ENCODE measurements at regions not wholly inside any gene's neighbourhood (a gene's known extent, or its start where the extent isn't known, plus 50 kb on each side); places are given as distances from the start of the nearest gene placed in this dataset.

DNA sequence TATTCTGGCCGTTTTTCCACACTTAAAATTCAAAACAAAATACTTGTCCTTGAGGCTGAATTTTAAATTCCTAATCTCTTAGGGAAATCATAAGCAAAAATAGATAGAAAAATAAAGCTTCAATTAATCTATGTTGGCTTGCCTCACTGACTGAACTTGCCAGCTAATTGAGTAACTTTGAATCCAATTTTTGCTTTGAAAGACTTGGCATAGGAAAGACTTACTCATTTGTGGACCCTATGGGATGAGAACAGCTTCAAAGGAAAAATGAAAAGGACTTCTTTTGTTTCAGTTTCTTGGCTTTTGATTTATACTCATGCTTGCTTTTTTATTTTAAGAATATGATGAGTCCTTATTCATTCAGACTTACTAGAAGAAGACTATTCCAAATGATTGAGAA is 370.7 kb upstream of the RARB start:
- intact Hi-C loops (cut with DNase I; ENCODE audit: low total_unique reads): no loop called here
- Histone ChIP-seq H3K4me3 (no peak overlapping the region), H3K4me1 (no peaks in the 10 kb centered on the region), H3K27me3 (no peaks in the 10 kb centered on the region), H3K9me3 (no peaks in the 10 kb centered on the region), H3K36me3 (no peaks in the 10 kb centered on the region), H3K27ac (no peak overlapping the region)
- no peak for DNase-seq
- no peak for TF ChIP-seq POLR2A (IDR thresholded peaks at IDR 0.05)
- TF ChIP-seq, protein P1, sequence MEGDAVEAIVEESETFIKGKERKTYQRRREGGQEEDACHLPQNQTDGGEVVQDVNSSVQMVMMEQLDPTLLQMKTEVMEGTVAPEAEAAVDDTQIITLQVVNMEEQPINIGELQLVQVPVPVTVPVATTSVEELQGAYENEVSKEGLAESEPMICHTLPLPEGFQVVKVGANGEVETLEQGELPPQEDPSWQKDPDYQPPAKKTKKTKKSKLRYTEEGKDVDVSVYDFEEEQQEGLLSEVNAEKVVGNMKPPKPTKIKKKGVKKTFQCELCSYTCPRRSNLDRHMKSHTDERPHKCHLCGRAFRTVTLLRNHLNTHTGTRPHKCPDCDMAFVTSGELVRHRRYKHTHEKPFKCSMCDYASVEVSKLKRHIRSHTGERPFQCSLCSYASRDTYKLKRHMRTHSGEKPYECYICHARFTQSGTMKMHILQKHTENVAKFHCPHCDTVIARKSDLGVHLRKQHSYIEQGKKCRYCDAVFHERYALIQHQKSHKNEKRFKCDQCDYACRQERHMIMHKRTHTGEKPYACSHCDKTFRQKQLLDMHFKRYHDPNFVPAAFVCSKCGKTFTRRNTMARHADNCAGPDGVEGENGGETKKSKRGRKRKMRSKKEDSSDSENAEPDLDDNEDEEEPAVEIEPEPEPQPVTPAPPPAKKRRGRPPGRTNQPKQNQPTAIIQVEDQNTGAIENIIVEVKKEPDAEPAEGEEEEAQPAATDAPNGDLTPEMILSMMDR (IDR thresholded peaks at IDR 0.05): no peak

DNA sequence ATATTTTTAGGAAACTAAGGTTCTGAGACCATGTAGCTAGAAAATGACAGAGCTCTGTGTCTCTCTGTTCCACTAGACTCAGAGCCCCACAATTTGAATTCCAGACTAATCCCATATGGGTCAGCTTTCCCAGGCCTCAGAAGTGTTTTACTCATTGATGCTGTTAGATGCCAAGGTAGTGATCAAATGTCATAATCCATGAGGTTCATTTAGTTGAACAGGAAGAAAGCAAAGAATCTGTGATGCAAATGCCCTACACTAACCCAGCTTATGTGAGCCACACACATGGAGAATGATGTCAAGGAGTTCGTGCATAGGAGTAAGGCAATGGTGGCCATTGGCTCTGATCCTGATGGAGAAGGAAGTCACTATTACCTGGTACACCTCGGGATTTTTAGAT is 363.4 kb upstream of the RARB start:
- DNase-seq: no peak
- intact Hi-C loops (cut with DNase I; ENCODE audit: low total_unique reads): no loop called here
- no peak overlapping the region for H3K4me3 ChIP-seq
- no peaks in the 10 kb centered on the region for H3K9me3 ChIP-seq
- H3K27ac ChIP-seq: no peak overlapping the region
- no peaks in the 10 kb centered on the region for H3K36me3 ChIP-seq
- no peaks in the 10 kb centered on the region for H3K27me3 ChIP-seq
- TF ChIP-seq, protein P1 (IDR thresholded peaks at IDR 0.05): no peak
- TF ChIP-seq POLR2A (IDR thresholded peaks at IDR 0.05): no peak
- no peaks in the 10 kb centered on the region for H3K4me1 ChIP-seq

DNA sequence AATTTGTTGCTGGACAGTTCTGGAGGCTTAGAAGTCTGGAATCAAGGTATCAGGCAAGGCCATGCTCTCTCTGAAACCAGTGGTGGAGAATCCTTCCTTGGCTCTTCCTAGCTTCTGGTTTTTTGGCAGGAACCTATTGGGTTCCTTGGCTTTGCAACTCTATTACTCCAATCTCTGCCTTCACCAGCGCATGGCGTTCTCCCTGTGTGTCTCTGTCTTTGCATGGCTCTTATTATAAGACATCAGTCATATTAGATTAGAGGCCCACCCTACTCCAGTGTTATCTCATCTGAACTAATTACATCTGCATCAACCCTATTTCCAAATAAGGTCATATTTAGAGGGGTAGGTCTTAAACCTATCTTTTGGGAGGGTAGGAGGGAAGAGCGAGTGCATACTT is 358.1 kb upstream of the RARB start:
- H3K4me1 ChIP-seq: no peaks in the 10 kb centered on the region
- intact Hi-C loops (cut with DNase I; ENCODE audit: low total_unique reads): no loop called here
- no peak for TF ChIP-seq POLR2A (IDR thresholded peaks at IDR 0.05)
- TF ChIP-seq, protein P1 (IDR thresholded peaks at IDR 0.05): no peak
- no peak for DNase-seq
- H3K4me3 ChIP-seq: no peak overlapping the region
- no peak overlapping the region for H3K27ac ChIP-seq
- H3K36me3 ChIP-seq: no peaks in the 10 kb centered on the region
- no peaks in the 10 kb centered on the region for H3K9me3 ChIP-seq
- no peaks in the 10 kb centered on the region for H3K27me3 ChIP-seq

DNA sequence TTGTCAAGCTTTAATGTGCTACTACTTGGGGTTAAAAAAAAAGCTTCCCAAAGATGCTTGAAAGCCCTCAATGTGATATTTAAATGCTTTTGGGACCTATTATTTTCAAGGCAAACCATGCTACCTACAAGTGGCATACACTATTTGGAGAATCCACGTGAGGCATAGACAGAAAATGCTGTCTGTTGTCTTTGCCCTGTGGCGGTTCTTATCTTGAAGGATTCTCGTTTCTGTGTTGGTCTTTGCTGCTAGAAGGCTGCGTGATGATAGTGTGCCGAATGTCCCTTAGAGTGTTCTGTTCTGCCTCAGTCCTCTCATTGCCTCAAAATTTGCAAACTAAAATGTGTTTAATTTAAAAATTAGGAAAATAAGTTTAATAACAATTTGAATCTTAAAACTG is 356.2 kb upstream of the RARB start:
- H3K27me3 ChIP-seq: no peaks in the 10 kb centered on the region
- no peak overlapping the region for H3K27ac ChIP-seq
- no peak for TF ChIP-seq POLR2A (IDR thresholded peaks at IDR 0.05)
- TF ChIP-seq, protein P1 (IDR thresholded peaks at IDR 0.05): no peak
- no peak overlapping the region for H3K4me3 ChIP-seq
- H3K36me3 ChIP-seq: no peaks in the 10 kb centered on the region
- H3K9me3 ChIP-seq: no peaks in the 10 kb centered on the region
- intact Hi-C loops (cut with DNase I; ENCODE audit: low total_unique reads): no loop called here
- no peaks in the 10 kb centered on the region for H3K4me1 ChIP-seq
- no peak for DNase-seq

DNA sequence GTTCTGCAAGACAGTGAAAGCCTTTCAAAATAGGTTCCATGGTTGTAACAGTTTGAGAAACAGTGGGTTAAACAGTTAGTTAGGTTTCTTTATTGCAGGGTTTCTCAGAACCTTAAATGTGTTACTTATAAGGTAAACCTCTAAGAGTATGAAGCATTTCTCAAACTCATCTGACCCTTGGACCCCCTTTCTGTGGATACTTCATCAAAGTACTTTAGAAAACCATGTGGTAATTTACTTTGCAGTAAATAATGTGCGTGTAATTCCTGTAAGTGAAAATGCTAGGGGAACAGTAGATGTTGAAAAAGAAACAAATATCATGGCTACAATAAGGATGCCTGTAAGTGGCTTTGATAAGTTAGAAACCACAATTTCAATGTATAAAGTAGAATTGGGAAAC is 354.6 kb upstream of the RARB start:
- no peak overlapping the region for H3K27ac ChIP-seq
- TF ChIP-seq POLR2A (IDR thresholded peaks at IDR 0.05): no peak
- TF ChIP-seq, protein P1 (IDR thresholded peaks at IDR 0.05): no peak
- no peaks in the 10 kb centered on the region for H3K27me3 ChIP-seq
- H3K4me1 ChIP-seq: no peaks in the 10 kb centered on the region
- no peaks in the 10 kb centered on the region for H3K36me3 ChIP-seq
- no peak for DNase-seq
- no peaks in the 10 kb centered on the region for H3K9me3 ChIP-seq
- intact Hi-C loops (cut with DNase I; ENCODE audit: low total_unique reads): no loop called here
- no peak overlapping the region for H3K4me3 ChIP-seq
